ENCODE measurements at regions not wholly inside any gene's neighbourhood (a gene's known extent, or its start where the extent isn't known, plus 50 kb on each side); places are given as distances from the start of the nearest gene placed in this dataset.
"Not testable (repeated sequence)": the region's sequence is repeated elsewhere in the genome, so short reads cannot be mapped to it uniquely, and the experiment has no call there.

- H3K36me3 Mint-ChIP-seq (ENCODE audit: low read depth); H3K4me3 Mint-ChIP-seq; H3K9me3 Mint-ChIP-seq; H3K4me1 Mint-ChIP-seq; DNase-seq; H3K27me3 Mint-ChIP-seq; H3K27ac Mint-ChIP-seq; intact Hi-C loops (cut with micrococcal nuclease): not testable (repeated sequence)
Measured at GRCh38 chr9:42239445-42240260, 56.2 kb downstream of the SPATA31A6 start.

GRCh38 chr9:42240261-42240579, 56.8 kb downstream of the SPATA31A6 start:
- H3K27me3 Mint-ChIP-seq; H3K36me3 Mint-ChIP-seq (ENCODE audit: low read depth); H3K27ac Mint-ChIP-seq; intact Hi-C loops (cut with micrococcal nuclease); H3K4me3 Mint-ChIP-seq; DNase-seq; H3K4me1 Mint-ChIP-seq; H3K9me3 Mint-ChIP-seq: not testable (repeated sequence)

DNA sequence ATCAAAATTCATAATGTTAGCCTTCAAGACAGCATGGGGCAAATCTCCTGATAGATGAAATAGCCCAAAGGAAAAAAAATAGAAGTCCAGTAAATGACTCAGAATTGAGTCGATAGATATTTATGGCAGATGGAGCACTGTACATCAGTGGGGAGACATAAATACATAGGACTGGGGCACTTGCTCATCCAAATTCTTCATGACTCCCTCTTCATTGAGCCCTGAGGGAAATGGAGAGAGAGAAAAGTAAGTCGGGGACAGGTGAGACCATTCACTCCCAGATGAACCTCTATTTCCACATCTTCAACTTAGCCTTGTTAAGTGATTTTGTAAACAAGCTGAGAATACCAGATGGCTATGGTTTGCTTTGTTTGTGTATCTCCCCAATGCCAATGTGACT, 59.8 kb downstream of the SPATA31A6 start:
- intact Hi-C loops (cut with micrococcal nuclease); DNase-seq; H3K4me1 Mint-ChIP-seq: not testable (repeated sequence)

GRCh38 chr9:42243822-42244221, 60.4 kb downstream of the SPATA31A6 start:
- intact Hi-C loops (cut with micrococcal nuclease); H3K4me1 Mint-ChIP-seq; DNase-seq; H3K27ac Mint-ChIP-seq; H3K4me3 Mint-ChIP-seq; H3K36me3 Mint-ChIP-seq (ENCODE audit: low read depth); H3K9me3 Mint-ChIP-seq; H3K27me3 Mint-ChIP-seq: not testable (repeated sequence)

More for the DNA sequence above, 59.8 kb downstream of the SPATA31A6 start:
- not testable (repeated sequence) for H3K27me3 Mint-ChIP-seq; H3K27ac Mint-ChIP-seq; H3K36me3 Mint-ChIP-seq (ENCODE audit: low read depth); H3K9me3 Mint-ChIP-seq; H3K4me3 Mint-ChIP-seq

GRCh38 chr9:42268729-42269128, 85.3 kb downstream of the SPATA31A6 start:
- H3K27ac Mint-ChIP-seq; H3K27me3 Mint-ChIP-seq; H3K4me1 Mint-ChIP-seq; H3K9me3 Mint-ChIP-seq; H3K4me3 Mint-ChIP-seq; H3K36me3 Mint-ChIP-seq (ENCODE audit: low read depth); DNase-seq; intact Hi-C loops (cut with micrococcal nuclease): not testable (repeated sequence)

DNA sequence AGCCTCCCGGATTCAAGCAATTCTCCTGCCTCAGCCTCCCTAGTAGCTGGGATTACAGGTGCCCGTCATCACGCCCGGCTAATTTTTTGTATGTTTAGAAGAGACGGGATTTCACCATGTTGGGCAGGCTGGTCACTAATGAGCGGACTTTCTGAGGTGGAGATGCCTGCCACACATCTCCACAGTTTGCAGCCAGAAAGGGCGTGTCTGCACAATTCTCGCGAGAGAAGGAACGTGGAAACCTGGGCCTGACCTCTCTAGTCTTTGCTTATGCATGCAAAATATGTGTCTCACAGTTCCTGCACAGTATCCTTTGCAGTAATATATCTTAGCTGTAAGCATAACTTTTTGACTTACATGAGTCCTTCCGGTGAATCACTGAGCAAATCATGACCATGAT, 85.7 kb downstream of the SPATA31A6 start:
- H3K27me3 Mint-ChIP-seq; H3K9me3 Mint-ChIP-seq; H3K4me1 Mint-ChIP-seq; intact Hi-C loops (cut with micrococcal nuclease); H3K27ac Mint-ChIP-seq; H3K36me3 Mint-ChIP-seq (ENCODE audit: low read depth); DNase-seq; H3K4me3 Mint-ChIP-seq: not testable (repeated sequence)

- not testable (repeated sequence) for H3K4me1 Mint-ChIP-seq
Measured at GRCh38 chr9:42273191-42273590, 89.7 kb downstream of the SPATA31A6 start.

DNA sequence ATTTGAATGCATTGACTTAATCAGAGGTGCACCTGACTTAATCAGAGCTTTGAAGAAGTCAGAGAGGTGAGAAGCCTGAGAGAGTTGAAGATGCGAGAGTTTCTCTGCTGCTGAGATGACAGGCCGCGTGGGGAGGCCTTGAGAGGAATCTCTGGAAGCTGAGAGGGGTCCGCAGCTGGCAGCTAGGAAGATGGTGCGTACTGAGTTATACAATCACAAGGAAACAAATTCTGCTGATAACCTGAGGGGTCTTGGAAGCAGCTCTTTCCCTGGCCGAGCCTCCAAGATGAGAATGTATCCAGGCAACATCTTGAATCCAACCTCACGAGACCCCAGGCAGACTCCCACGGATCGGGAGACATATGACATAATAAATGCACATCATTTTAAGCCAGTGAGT, 91.7 kb downstream of the SPATA31A6 start:
- Mint-ChIP-seq H3K9me3 (peaks cover 3% of the 10 kb centered on the region), H3K27me3 (no peaks in the 10 kb centered on the region), H3K4me1 (no peaks in the 10 kb centered on the region), H3K36me3 (ENCODE audit: low read depth) (no peaks in the 10 kb centered on the region), H3K27ac (no peak overlapping the region), H3K4me3 (no peak overlapping the region)
- no peak for DNase-seq
- intact Hi-C loops (cut with micrococcal nuclease) = no loop called here

More at GRCh38 chr9:42273191-42273590, 89.7 kb downstream of the SPATA31A6 start:
- H3K27me3 Mint-ChIP-seq; DNase-seq; H3K9me3 Mint-ChIP-seq; H3K4me3 Mint-ChIP-seq; H3K36me3 Mint-ChIP-seq (ENCODE audit: low read depth); intact Hi-C loops (cut with micrococcal nuclease); H3K27ac Mint-ChIP-seq: not testable (repeated sequence)

- H3K36me3 Mint-ChIP-seq (ENCODE audit: low read depth); intact Hi-C loops (cut with micrococcal nuclease): not testable (repeated sequence)
Measured at GRCh38 chr9:42282531-42283178, 99.2 kb downstream of the SPATA31A6 start.

GRCh38 chr9:42283179-42283543, 99.7 kb downstream of the SPATA31A6 start:
- H3K4me3 Mint-ChIP-seq; H3K36me3 Mint-ChIP-seq (ENCODE audit: low read depth); DNase-seq; H3K27me3 Mint-ChIP-seq; H3K27ac Mint-ChIP-seq; H3K4me1 Mint-ChIP-seq; intact Hi-C loops (cut with micrococcal nuclease); H3K9me3 Mint-ChIP-seq: not testable (repeated sequence)

More at GRCh38 chr9:42282531-42283178, 99.2 kb downstream of the SPATA31A6 start:
- DNase-seq, H3K27ac Mint-ChIP-seq, H3K4me1 Mint-ChIP-seq, H3K27me3 Mint-ChIP-seq, H3K9me3 Mint-ChIP-seq, H3K4me3 Mint-ChIP-seq: not testable (repeated sequence)

DNA sequence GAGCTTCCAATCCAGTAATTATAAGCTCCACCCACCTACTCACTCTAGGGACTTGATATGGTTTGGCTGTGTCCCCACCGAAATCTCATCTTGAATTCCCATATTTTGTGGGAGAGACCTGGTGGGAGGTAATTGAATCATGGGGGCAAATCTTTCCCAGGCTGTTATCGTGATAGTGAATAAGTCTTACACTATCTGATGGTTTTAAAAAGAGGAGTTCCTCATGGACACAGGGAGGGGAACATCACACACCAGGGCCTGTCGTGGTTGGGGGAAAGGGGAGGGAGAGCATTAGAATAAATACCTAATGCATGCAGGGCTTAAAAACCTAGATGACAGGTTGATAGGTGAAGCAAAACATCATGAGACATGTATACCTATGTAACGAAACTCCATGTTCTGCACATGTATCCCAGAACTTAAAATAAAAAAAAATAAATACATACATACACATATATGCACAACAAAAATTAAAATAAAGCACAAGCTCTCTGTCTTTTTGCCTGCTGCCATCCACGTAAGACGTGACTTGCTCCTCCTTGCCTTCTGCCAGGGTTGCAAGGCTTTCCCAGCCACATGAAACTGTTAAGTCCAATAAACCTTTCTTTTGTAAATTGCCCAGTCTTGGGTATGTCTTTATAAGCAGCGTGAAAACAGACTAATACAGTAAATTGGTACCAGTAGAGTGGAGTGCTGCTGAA, 102.8 kb downstream of the SPATA31A6 start:
- H3K27me3 Mint-ChIP-seq; H3K4me3 Mint-ChIP-seq; H3K36me3 Mint-ChIP-seq (ENCODE audit: low read depth); H3K4me1 Mint-ChIP-seq; DNase-seq; intact Hi-C loops (cut with micrococcal nuclease); H3K27ac Mint-ChIP-seq; H3K9me3 Mint-ChIP-seq: not testable (repeated sequence)

DNA sequence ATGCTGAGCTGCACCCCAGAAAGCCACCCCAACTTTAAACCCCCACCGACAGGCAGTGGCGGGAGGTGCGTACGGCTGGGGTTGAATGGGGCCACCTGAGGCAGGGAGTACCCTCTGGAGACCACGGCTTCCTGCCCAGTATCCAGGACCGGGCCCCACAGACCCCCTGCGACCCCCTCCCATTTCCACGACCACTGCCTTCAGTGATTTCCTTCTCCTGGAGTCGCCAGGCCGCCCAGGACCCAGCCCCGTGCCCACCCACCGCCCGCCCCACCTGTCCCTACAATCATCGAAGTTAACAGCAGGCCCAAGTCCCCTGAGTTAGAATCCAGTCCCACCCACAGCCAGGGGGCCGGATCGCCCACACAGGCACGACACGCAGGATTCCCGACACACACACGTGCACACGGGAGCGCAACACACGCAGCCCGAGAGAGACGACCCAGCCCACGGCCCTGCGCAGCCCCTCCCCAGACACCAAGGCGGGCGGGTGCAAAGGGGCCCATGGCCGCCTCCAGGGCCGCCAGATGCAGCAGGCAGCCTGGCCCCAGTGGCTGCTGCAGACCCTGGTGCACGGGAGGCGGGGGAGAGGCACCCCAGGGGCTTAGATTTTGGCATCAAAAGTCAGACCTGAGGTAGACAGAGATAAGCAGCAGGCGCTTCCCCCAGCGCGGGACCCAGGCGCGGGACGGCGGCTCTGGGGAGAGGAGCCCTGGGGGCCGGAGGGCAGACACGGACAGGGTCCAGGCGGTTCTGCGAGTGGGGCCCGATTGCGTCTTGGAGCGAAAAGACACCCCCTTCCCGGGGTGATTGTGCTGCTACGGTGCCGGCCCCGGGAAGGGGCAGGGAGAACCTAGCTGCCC, 104.8 kb downstream of the SPATA31A6 start:
- H3K4me1 Mint-ChIP-seq; intact Hi-C loops (cut with micrococcal nuclease); H3K9me3 Mint-ChIP-seq; H3K4me3 Mint-ChIP-seq; H3K27me3 Mint-ChIP-seq; H3K27ac Mint-ChIP-seq; H3K36me3 Mint-ChIP-seq (ENCODE audit: low read depth); DNase-seq: not testable (repeated sequence)

DNA sequence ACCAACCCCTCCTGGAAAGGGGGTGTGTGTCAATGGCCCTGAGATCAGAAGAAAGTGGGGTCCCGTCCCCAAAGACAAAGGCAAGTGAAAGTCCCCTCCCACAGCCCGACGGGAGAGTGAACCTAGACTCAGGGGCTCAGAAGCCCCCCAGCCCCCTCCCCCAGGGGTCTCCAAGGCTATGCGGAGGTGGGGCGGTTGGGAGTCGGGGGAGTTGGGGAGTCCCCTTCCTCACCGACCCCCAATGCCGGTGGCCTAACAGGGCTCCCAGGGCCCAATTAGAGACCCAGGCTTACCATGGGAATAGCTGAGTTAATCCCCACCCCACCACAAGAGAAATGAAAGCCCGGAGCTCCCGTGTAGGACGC, 105.4 kb downstream of the SPATA31A6 start:
- H3K4me1 Mint-ChIP-seq; H3K9me3 Mint-ChIP-seq; DNase-seq; intact Hi-C loops (cut with micrococcal nuclease); H3K27me3 Mint-ChIP-seq; H3K36me3 Mint-ChIP-seq (ENCODE audit: low read depth); H3K27ac Mint-ChIP-seq; H3K4me3 Mint-ChIP-seq: not testable (repeated sequence)

GRCh38 chr9:42300124-42300523, 116.7 kb downstream of the SPATA31A6 start:
- H3K36me3 Mint-ChIP-seq (ENCODE audit: low read depth); intact Hi-C loops (cut with micrococcal nuclease); H3K4me1 Mint-ChIP-seq; H3K4me3 Mint-ChIP-seq; DNase-seq; H3K9me3 Mint-ChIP-seq; H3K27ac Mint-ChIP-seq; H3K27me3 Mint-ChIP-seq: not testable (repeated sequence)

Data from activated CD4-positive, alpha-beta T cell treated with anti-CD3 and anti-CD28 coated beads, Interleukin-2, amount 10 ng/mL, durations not matched to agents 24 days and 14 days (primary cell).